ENCODE measurements at regions not wholly inside any gene's neighbourhood (a gene's known extent, or its start where the extent isn't known, plus 50 kb on each side); places are given as distances from the start of the nearest gene placed in this dataset.
"Not testable (repeated sequence)": the region's sequence is repeated elsewhere in the genome, so short reads cannot be mapped to it uniquely, and the experiment has no call there.

DNA sequence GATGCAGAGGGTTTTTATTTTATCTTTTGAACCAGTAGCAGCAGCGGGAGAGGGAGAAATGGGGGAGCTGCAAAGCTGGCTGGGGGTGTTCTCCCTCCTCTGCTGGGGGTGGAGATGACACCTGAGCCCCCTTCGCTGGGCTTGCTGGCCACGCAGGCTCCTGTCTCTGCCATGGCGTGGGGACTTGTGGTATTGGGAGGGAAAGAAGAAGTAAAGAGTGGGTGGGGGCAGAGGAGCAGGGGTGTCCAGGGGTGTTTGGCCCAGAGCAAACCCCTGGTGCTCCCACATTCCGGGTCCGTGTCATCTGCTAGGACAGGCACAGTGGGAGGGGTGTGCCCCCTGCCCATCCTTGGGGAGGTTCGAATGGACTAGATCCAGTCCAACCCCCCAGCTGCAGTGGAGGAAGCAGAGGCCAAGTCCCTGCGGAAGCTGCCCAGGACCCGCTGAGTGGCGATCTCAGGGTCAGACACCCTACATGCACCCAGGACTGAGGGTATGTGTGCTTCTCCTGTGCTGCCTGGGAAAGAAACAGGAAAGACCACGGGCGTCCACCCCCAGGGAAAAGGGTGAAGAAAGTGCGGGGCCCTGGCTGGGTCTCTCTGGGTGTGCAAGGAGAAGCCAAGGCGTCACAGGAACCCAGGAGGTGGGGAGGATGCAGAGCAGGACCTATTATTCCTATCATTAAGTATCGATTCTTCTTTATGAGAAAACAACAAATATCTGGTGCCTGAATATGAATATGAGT, 163.2 kb downstream of the TRIM43 start:
- H3K9me3 ChIP-seq (ENCODE audit: insufficient read depth, low read depth); H3K9me2 ChIP-seq (ENCODE audit: insufficient read depth); DNase-seq; CTCF ChIA-PET; H4K20me1 ChIP-seq (ENCODE audit: insufficient read depth); H3K27ac ChIP-seq; intact Hi-C loops (cut with micrococcal nuclease; ENCODE audit: unreplicated experiment); H3K79me2 ChIP-seq (ENCODE audit: low read depth); H3K36me3 ChIP-seq (ENCODE audit: low read depth); H3K4me3 ChIP-seq; BruUV-seq (replicated peaks); POLR2A ChIA-PET (ENCODE audit: unreplicated experiment); H3K4me2 ChIP-seq; H3F3A ChIP-seq (ENCODE audit: insufficient read depth, low read depth); H2AFZ ChIP-seq; H3K4me1 ChIP-seq (replicated peaks; ENCODE audit: insufficient read depth): not testable (repeated sequence)
- H3K27me3 ChIP-seq (ENCODE audit: insufficient read depth, low read depth): peaks cover 41% of the 10 kb centered on the region

DNA sequence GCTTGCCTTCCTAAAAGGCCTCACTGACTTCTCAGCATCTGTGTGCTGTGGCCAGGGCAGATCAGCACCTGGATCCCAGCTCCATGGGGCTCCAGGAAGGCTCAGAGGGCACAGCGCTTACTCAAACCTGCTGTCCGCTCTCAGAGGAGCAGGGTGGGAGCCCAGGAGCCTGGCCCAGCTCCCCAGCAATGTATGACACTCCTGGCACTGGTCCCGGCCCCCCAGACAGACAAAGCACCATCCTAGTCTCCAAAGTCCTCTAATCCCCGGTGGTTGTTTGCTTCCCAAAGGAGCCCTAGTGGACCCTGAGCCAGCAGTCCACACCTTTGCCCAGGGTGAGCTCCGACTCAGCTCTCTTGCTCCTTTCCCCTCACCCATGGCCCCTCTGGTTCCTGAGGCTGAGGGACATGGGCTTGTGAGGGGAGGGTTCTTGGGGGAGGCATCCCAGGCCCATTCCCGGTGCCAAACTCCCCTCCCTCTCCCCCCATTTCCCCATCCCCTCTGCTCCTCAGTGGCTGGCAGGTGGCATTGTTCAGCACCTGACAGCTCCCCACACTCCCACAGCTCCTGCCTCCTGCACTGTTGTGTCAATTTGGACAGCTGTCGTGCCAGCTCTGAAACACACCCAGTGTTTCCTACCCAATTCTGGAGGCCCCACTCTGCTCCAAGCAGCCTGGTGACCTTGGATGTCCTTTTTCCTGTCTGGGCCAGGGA, 164.3 kb downstream of the TRIM43 start:
- H3K4me1 ChIP-seq (replicated peaks; ENCODE audit: insufficient read depth); H3K36me3 ChIP-seq (ENCODE audit: low read depth); H3K9me2 ChIP-seq (ENCODE audit: insufficient read depth); BruUV-seq (replicated peaks); H3K4me2 ChIP-seq; H3F3A ChIP-seq (ENCODE audit: insufficient read depth, low read depth); H4K20me1 ChIP-seq (ENCODE audit: insufficient read depth); DNase-seq; H3K27ac ChIP-seq; H3K79me2 ChIP-seq (ENCODE audit: low read depth); H2AFZ ChIP-seq; intact Hi-C loops (cut with micrococcal nuclease; ENCODE audit: unreplicated experiment); H3K4me3 ChIP-seq; POLR2A ChIA-PET (ENCODE audit: unreplicated experiment); CTCF ChIA-PET; H3K9me3 ChIP-seq (ENCODE audit: insufficient read depth, low read depth): not testable (repeated sequence)
- H3K27me3 ChIP-seq (ENCODE audit: insufficient read depth, low read depth): peaks cover 35% of the 10 kb centered on the region

GRCh38 chr2:95757988-95758387, 166.2 kb downstream of the TRIM43 start:
- TF ChIP-seq CTCF (conservative IDR thresholded peaks at IDR 0.05) (no peak), EZH2 (IDR thresholded peaks at IDR 0.05; ENCODE audit: low read depth) (no peak)

DNA sequence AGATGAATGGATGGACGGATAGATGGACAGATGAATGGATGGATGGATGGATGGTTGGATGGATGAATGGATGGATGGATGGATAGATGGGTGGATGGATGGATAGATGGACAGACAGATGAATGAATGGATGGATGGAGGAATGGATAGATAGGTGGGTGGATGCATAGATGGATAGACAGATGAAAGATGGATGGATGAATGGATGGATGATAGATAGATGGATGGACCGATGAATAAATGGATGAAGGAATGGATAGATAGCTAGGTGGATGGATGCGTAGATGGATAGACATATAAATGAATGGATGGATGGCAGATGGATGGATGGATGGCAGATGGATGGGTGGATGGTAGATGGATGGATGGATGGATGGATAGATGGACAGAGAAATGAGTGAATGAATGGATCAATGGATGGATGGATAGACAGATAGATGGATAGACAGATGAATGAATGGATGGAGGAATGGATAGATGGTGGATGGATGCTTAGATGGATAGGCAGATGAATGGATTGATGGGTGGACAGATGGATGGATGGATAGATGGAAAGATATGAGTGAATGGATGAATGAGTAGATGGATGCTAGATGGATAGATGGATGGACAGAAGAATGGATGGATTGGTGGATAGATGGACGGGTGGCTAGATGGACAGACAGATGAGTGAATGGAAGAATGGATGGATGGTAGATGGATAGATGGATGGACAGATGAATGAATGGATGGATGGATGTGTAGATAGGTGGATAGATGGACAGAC, 167.9 kb downstream of the TRIM43 start:
- H2AFZ ChIP-seq: no peak overlapping the region
- TF ChIP-seq CTCF (conservative IDR thresholded peaks at IDR 0.05) (no peak), EZH2 (IDR thresholded peaks at IDR 0.05; ENCODE audit: low read depth) (no peak)
- H3K4me3 ChIP-seq: no peak overlapping the region
- intact Hi-C loops (cut with micrococcal nuclease; ENCODE audit: unreplicated experiment): no loop called here
- peaks cover 10% of the 10 kb centered on the region for H3K27me3 ChIP-seq (ENCODE audit: insufficient read depth, low read depth)
- H3K4me2 ChIP-seq: no peak overlapping the region
- H3F3A ChIP-seq (ENCODE audit: insufficient read depth, low read depth): no peaks in the 10 kb centered on the region
- no peak overlapping the region for H3K27ac ChIP-seq
- H3K79me2 ChIP-seq (ENCODE audit: low read depth): no peaks in the 10 kb centered on the region
- no peaks in the 10 kb centered on the region for H3K9me3 ChIP-seq (ENCODE audit: insufficient read depth, low read depth)
- ChIA-PET POLR2A (ENCODE audit: unreplicated experiment) (no interaction called here), CTCF (no interaction called here)
- H3K36me3 ChIP-seq (ENCODE audit: low read depth): no peaks in the 10 kb centered on the region
- no peaks in the 10 kb centered on the region for H4K20me1 ChIP-seq (ENCODE audit: insufficient read depth)
- peak in 1 of 2 experiments; percentile 18 for DNase-seq
- no peaks in the 10 kb centered on the region for H3K9me2 ChIP-seq (ENCODE audit: insufficient read depth)
- no TSS peak for BruUV-seq (replicated peaks)
- no peaks in the 10 kb centered on the region for H3K4me1 ChIP-seq (replicated peaks; ENCODE audit: insufficient read depth)

More at GRCh38 chr2:95757988-95758387, 166.2 kb downstream of the TRIM43 start:
- Histone ChIP-seq H3K4me1 (replicated peaks; ENCODE audit: insufficient read depth) (no peaks in the 10 kb centered on the region), H2AFZ (no peak overlapping the region), H3F3A (ENCODE audit: insufficient read depth, low read depth) (no peaks in the 10 kb centered on the region), H4K20me1 (ENCODE audit: insufficient read depth) (no peaks in the 10 kb centered on the region), H3K9me3 (ENCODE audit: insufficient read depth, low read depth) (no peaks in the 10 kb centered on the region), H3K9me2 (ENCODE audit: insufficient read depth) (no peaks in the 10 kb centered on the region), H3K4me3 (no peak overlapping the region), H3K27me3 (ENCODE audit: insufficient read depth, low read depth) (peaks cover 23% of the 10 kb centered on the region), H3K4me2 (no peak overlapping the region), H3K36me3 (ENCODE audit: low read depth) (no peaks in the 10 kb centered on the region), H3K79me2 (ENCODE audit: low read depth) (no peaks in the 10 kb centered on the region), H3K27ac (no peak overlapping the region)
- BruUV-seq (replicated peaks): no TSS peak
- DNase-seq: peak in 1 of 2 experiments; percentile 24
- intact Hi-C loops (cut with micrococcal nuclease; ENCODE audit: unreplicated experiment): no loop called here
- CTCF ChIA-PET: no interaction called here
- POLR2A ChIA-PET (ENCODE audit: unreplicated experiment): no interaction called here
